NOMO-1 treated with DMSO at 0.1 percent for 48 hours (cell line): ENCODE measurements at regions not wholly inside any gene's neighbourhood (a gene's known extent, or its start where the extent isn't known, plus 50 kb on each side); places are given as distances from the start of the nearest gene placed in this dataset.
"Not testable (repeated sequence)": the region's sequence is repeated elsewhere in the genome, so short reads cannot be mapped to it uniquely, and the experiment has no call there.

ENCODE experiments used
- DNase-seq: peaks from one replicate; lab custom pipeline; 2025; ENCODE audit not compliant: unreplicated experiment; lab: John Stamatoyannopoulos, UW

GRCh38 chr18:57954935-57955334, 89.1 kb upstream of the NEDD4L start:
- no peak for DNase-seq

- no peak for DNase-seq
Observed at GRCh38 chr18:57953883-57954282, 90.1 kb upstream of the NEDD4L start.

GRCh38 chr18:57951999-57952774, 91.8 kb upstream of the NEDD4L start:
- no peak for DNase-seq

- no peak for DNase-seq
Observed at GRCh38 chr18:57951117-57951796, 92.8 kb upstream of the NEDD4L start.

- DNase-seq = no peak
Observed at GRCh38 chr18:57950542-57950941, 93.5 kb upstream of the NEDD4L start.

- DNase-seq = not testable (repeated sequence)
Observed at GRCh38 chr18:57949335-57949734, 94.7 kb upstream of the NEDD4L start.

- DNase-seq = no peak
Observed at GRCh38 chr18:57947117-57947516, 96.9 kb upstream of the NEDD4L start.

- peak; percentile 2 for DNase-seq
Observed at GRCh38 chr18:57943723-57944122, 100.3 kb upstream of the NEDD4L start.

- no peak for DNase-seq
Observed at GRCh38 chr18:57942493-57942892, 101.5 kb upstream of the NEDD4L start.

- no peak for DNase-seq
Observed at GRCh38 chr18:57941841-57942489, 102.1 kb upstream of the NEDD4L start.

- no peak for DNase-seq
Observed at GRCh38 chr18:57940166-57940660, 103.8 kb upstream of the NEDD4L start.

GRCh38 chr18:57934375-57934774, 109.7 kb upstream of the NEDD4L start:
- DNase-seq = not testable (repeated sequence)

- no peak for DNase-seq
Observed at GRCh38 chr18:57931038-57931437, 113.0 kb upstream of the NEDD4L start.

- no peak for DNase-seq
Observed at GRCh38 chr18:57930476-57930875, 113.5 kb upstream of the NEDD4L start.

- DNase-seq = no peak
Observed at GRCh38 chr18:57929922-57930321, 114.1 kb upstream of the NEDD4L start.

GRCh38 chr18:57928466-57928865, 115.6 kb upstream of the NEDD4L start:
- DNase-seq = no peak

- no peak for DNase-seq
Observed at GRCh38 chr18:57927511-57927910, 116.5 kb upstream of the NEDD4L start.

GRCh38 chr18:57925706-57926105, 118.3 kb upstream of the NEDD4L start:
- DNase-seq = no peak

GRCh38 chr18:57923611-57924010, 120.4 kb upstream of the NEDD4L start:
- DNase-seq = no peak

GRCh38 chr18:57922885-57923284, 119.8 kb upstream of the ATP8B1 start:
- DNase-seq = no peak

GRCh38 chr18:57921708-57922107, 118.6 kb upstream of the ATP8B1 start:
- peak; percentile 70 for DNase-seq

- no peak for DNase-seq
Observed at GRCh38 chr18:57920036-57920435, 116.9 kb upstream of the ATP8B1 start.
